ENCODE measurements at regions not wholly inside any gene's neighbourhood (a gene's known extent, or its start where the extent isn't known, plus 50 kb on each side); places are given as distances from the start of the nearest gene placed in this dataset.

DNA sequence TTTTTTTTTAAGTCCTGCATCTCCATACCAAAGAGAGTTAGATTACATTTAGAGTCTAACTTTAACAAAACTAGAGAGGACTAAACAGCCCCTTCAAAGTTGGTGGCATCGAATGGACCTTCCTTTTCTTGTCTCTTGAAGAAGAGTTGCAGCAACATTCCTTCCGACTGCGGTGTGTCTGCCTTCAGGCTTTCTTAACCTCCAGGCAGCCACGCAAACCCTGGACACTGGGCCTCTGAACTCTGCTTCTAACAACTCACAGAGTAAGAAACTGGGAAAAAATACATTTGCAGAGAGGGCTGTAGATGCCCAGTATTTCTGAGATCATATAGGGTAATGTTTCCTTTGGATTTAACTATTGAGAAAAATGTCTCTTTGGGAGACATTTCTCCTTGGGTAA, 120.5 kb upstream of the MAST4 start:
- TF ChIP-seq, protein P1, sequence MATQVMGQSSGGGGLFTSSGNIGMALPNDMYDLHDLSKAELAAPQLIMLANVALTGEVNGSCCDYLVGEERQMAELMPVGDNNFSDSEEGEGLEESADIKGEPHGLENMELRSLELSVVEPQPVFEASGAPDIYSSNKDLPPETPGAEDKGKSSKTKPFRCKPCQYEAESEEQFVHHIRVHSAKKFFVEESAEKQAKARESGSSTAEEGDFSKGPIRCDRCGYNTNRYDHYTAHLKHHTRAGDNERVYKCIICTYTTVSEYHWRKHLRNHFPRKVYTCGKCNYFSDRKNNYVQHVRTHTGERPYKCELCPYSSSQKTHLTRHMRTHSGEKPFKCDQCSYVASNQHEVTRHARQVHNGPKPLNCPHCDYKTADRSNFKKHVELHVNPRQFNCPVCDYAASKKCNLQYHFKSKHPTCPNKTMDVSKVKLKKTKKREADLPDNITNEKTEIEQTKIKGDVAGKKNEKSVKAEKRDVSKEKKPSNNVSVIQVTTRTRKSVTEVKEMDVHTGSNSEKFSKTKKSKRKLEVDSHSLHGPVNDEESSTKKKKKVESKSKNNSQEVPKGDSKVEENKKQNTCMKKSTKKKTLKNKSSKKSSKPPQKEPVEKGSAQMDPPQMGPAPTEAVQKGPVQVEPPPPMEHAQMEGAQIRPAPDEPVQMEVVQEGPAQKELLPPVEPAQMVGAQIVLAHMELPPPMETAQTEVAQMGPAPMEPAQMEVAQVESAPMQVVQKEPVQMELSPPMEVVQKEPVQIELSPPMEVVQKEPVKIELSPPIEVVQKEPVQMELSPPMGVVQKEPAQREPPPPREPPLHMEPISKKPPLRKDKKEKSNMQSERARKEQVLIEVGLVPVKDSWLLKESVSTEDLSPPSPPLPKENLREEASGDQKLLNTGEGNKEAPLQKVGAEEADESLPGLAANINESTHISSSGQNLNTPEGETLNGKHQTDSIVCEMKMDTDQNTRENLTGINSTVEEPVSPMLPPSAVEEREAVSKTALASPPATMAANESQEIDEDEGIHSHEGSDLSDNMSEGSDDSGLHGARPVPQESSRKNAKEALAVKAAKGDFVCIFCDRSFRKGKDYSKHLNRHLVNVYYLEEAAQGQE (IDR thresholded peaks at IDR 0.05; ENCODE audit: low read depth): no peak
- TF ChIP-seq EP300 (IDR thresholded peaks at IDR 0.05; ENCODE audit: borderline replicate concordance): no peak

All from Ishikawa (cell line).